ENCODE measurements at regions not wholly inside any gene's neighbourhood (a gene's known extent, or its start where the extent isn't known, plus 50 kb on each side); places are given as distances from the start of the nearest gene placed in this dataset.

- in situ Hi-C loops (cut with HindIII; ENCODE audit: low pct_unique_long_range_greater_than_20kb, low sequenced_read_pairs) = no loop called here
- DNase-seq (ENCODE audit: low read depth in 1 of 2, low spot score in 1 of 2) = no peak
- no peak for TF ChIP-seq JUND (IDR thresholded peaks at IDR 0.05; ENCODE audit: low read depth)
These were observed 178.6 kb downstream of the SLC7A11 start for GRCh38 chr4:138063581-138063980.

GRCh38 chr4:138062929-138063328 lies 179.2 kb downstream of the SLC7A11 start:
- DNase-seq (ENCODE audit: low read depth in 1 of 2, low spot score in 1 of 2) = no peak
- in situ Hi-C loops (cut with HindIII; ENCODE audit: low pct_unique_long_range_greater_than_20kb, low sequenced_read_pairs) = no loop called here
- no peak for TF ChIP-seq JUND (IDR thresholded peaks at IDR 0.05; ENCODE audit: low read depth)

GRCh38 chr4:138056541-138056940 lies 185.6 kb downstream of the SLC7A11 start:
- no peak for TF ChIP-seq JUND (IDR thresholded peaks at IDR 0.05; ENCODE audit: low read depth)
- DNase-seq (ENCODE audit: low read depth in 1 of 2, low spot score in 1 of 2) = no peak
- in situ Hi-C loops (cut with HindIII; ENCODE audit: low pct_unique_long_range_greater_than_20kb, low sequenced_read_pairs) = no loop called here

GRCh38 chr4:138055890-138056289 lies 186.3 kb downstream of the SLC7A11 start:
- no peak for DNase-seq (ENCODE audit: low read depth in 1 of 2, low spot score in 1 of 2)
- in situ Hi-C loops (cut with HindIII; ENCODE audit: low pct_unique_long_range_greater_than_20kb, low sequenced_read_pairs) = no loop called here
- TF ChIP-seq JUND (IDR thresholded peaks at IDR 0.05; ENCODE audit: low read depth) = no peak

- no peak for TF ChIP-seq JUND (IDR thresholded peaks at IDR 0.05; ENCODE audit: low read depth)
- DNase-seq (ENCODE audit: low read depth in 1 of 2, low spot score in 1 of 2) = no peak
- in situ Hi-C loops (cut with HindIII; ENCODE audit: low pct_unique_long_range_greater_than_20kb, low sequenced_read_pairs) = no loop called here
These were observed 188.4 kb downstream of the SLC7A11 start for GRCh38 chr4:138053641-138054301.

- in situ Hi-C loops (cut with HindIII; ENCODE audit: low pct_unique_long_range_greater_than_20kb, low sequenced_read_pairs) = no loop called here
- TF ChIP-seq JUND (IDR thresholded peaks at IDR 0.05; ENCODE audit: low read depth) = no peak
These were observed 189.1 kb downstream of the SLC7A11 start for GRCh38 chr4:138052806-138053632.

GRCh38 chr4:138051157-138051556 lies 191.0 kb downstream of the SLC7A11 start:
- in situ Hi-C loops (cut with HindIII; ENCODE audit: low pct_unique_long_range_greater_than_20kb, low sequenced_read_pairs) = no loop called here
- TF ChIP-seq JUND (IDR thresholded peaks at IDR 0.05; ENCODE audit: low read depth) = no peak
- no peak for DNase-seq (ENCODE audit: low read depth in 1 of 2, low spot score in 1 of 2)

More at GRCh38 chr4:138052806-138053632, 189.1 kb downstream of the SLC7A11 start:
- DNase-seq (ENCODE audit: low read depth in 1 of 2, low spot score in 1 of 2) = no peak

GRCh38 chr4:138050601-138051000 lies 191.5 kb downstream of the SLC7A11 start:
- TF ChIP-seq JUND (IDR thresholded peaks at IDR 0.05; ENCODE audit: low read depth) = no peak
- no peak for DNase-seq (ENCODE audit: low read depth in 1 of 2, low spot score in 1 of 2)
- in situ Hi-C loops (cut with HindIII; ENCODE audit: low pct_unique_long_range_greater_than_20kb, low sequenced_read_pairs) = no loop called here

GRCh38 chr4:138049355-138049754 lies 192.8 kb downstream of the SLC7A11 start:
- in situ Hi-C loops (cut with HindIII; ENCODE audit: low pct_unique_long_range_greater_than_20kb, low sequenced_read_pairs) = no loop called here
- TF ChIP-seq JUND (IDR thresholded peaks at IDR 0.05; ENCODE audit: low read depth) = no peak
- no peak for DNase-seq (ENCODE audit: low read depth in 1 of 2, low spot score in 1 of 2)

GRCh38 chr4:138047290-138047689 lies 194.9 kb downstream of the SLC7A11 start:
- no peak for DNase-seq (ENCODE audit: low read depth in 1 of 2, low spot score in 1 of 2)
- no peak for TF ChIP-seq JUND (IDR thresholded peaks at IDR 0.05; ENCODE audit: low read depth)
- in situ Hi-C loops (cut with HindIII; ENCODE audit: low pct_unique_long_range_greater_than_20kb, low sequenced_read_pairs) = no loop called here

GRCh38 chr4:138045036-138045435 lies 197.1 kb downstream of the SLC7A11 start:
- in situ Hi-C loops (cut with HindIII; ENCODE audit: low pct_unique_long_range_greater_than_20kb, low sequenced_read_pairs) = no loop called here
- DNase-seq (ENCODE audit: low read depth in 1 of 2, low spot score in 1 of 2) = no peak
- no peak for TF ChIP-seq JUND (IDR thresholded peaks at IDR 0.05; ENCODE audit: low read depth)

- DNase-seq (ENCODE audit: low read depth in 1 of 2, low spot score in 1 of 2) = no peak
- no peak for TF ChIP-seq JUND (IDR thresholded peaks at IDR 0.05; ENCODE audit: low read depth)
- in situ Hi-C loops (cut with HindIII; ENCODE audit: low pct_unique_long_range_greater_than_20kb, low sequenced_read_pairs) = no loop called here
These were observed 203.1 kb downstream of the SLC7A11 start for GRCh38 chr4:138039010-138039409.

- peak in 1 of 2 experiments; percentile 6 for DNase-seq (ENCODE audit: low read depth in 1 of 2, low spot score in 1 of 2)
- in situ Hi-C loops (cut with HindIII; ENCODE audit: low pct_unique_long_range_greater_than_20kb, low sequenced_read_pairs) = no loop called here
- TF ChIP-seq JUND (IDR thresholded peaks at IDR 0.05; ENCODE audit: low read depth) = no peak
These were observed 204.5 kb downstream of the SLC7A11 start for GRCh38 chr4:138037696-138038095.
